Colonic mucosa (tissue), 4 donors: ENCODE measurements at regions not wholly inside any gene's neighbourhood (a gene's known extent, or its start where the extent isn't known, plus 50 kb on each side); places are given as distances from the start of the nearest gene placed in this dataset.

Experiments
- DNase-seq: peaks from one replicate; pipeline ENCODE4 v3.0.0-alpha.2; 2020
- H3K27ac ChIP-seq: fragments of 200-600 bp; one replicate; pipeline ENCODE4 v1.8.0; 2021
- H3K27me3 ChIP-seq: fragments of 200-600 bp; one replicate; pipeline ENCODE4 v1.8.0; 2021
- H3K36me3 ChIP-seq: fragments of 200-600 bp; one replicate; pipeline ENCODE4 v1.8.0; 2021
- H3K4me1 ChIP-seq: fragments of 200-600 bp; one replicate; pipeline ENCODE4 v1.8.0; 2021; ENCODE audit warnings: mild to moderate bottlenecking
- H3K4me3 ChIP-seq: fragments of 200-600 bp; one replicate; pipeline ENCODE4 v1.8.0; 2021
- H3K9ac ChIP-seq, 2 donors: one replicate each; pipeline ENCODE4 v1.7.0; 2013; ENCODE audit warnings: control low read depth in 2 of 2, low read depth in 2 of 2, low read length in 2 of 2
- H3K9me3 ChIP-seq: fragments of 200-600 bp; one replicate; pipeline ENCODE4 v1.8.0; 2021
- CTCF ChIP-seq: fragments of 200-600 bp; IDR thresholded peaks from one replicate; pipeline ENCODE4 v1.8.0; 2022; ENCODE audit warnings: antibody characterized with exemption, mild to moderate bottlenecking
- intact Hi-C: fragments of 100-400 bp; cut with DNase I; formaldehyde crosslinking; loops from one replicate; pipeline ENCODE4 v1.14.1; 2022
- donor health status: healthy.
- donor health status: DM: no; HTN: no; CAD: no.
- donor health status: DM: no; HTN: no; CAD: no.

DNA sequence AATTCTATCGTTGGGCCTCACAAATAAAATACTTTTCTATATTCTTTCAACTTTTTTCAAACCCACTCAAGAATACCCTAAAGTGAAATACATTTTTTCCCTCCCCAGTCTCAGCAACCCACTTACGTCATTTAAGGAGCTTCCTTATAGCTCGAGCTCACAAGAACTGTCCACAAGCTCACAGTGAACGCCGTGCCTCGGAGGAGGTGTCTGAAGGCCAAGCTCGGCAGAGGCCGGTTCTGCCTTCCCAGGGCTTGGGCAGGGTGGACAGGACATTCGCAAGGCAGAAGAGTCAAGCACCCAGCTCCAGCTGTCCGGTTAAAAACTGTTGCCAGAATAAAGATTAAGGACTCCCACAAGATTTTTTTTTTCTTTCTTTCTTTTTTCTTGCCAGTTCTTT lies 802.3 kb downstream of the QKI start:
- no peaks in the 10 kb centered on the region for H3K9me3 ChIP-seq
- H3K4me1 ChIP-seq: no peaks in the 10 kb centered on the region
- no peak overlapping the region for H3K4me3 ChIP-seq
- no peaks in the 10 kb centered on the region for H3K27me3 ChIP-seq
- DNase-seq: no peak
- intact Hi-C loops: no loop called here
- no peak overlapping the region for H3K27ac ChIP-seq
- no peaks in the 10 kb centered on the region for H3K36me3 ChIP-seq
- no peak overlapping the region for H3K9ac ChIP-seq
- no peak for TF ChIP-seq CTCF

DNA sequence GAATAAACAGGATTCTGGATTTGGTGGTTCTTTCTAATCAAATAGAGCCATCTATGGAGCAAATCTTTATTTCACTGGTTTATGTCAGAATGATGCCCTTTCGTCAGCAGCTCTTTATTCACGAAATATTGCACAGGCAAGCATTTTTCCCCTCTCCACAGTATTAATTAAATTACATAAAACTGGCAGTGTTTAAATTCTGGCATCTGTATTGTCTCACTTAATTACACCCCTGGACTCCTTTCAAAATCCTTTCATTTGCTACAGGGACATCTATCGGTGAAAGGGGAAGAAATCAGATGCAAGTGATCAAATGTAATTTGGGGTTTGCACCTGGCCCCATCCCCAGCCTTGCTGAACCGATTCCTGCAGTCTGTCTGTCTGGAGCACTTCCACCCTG lies 801.9 kb downstream of the QKI start:
- H3K4me1 ChIP-seq: no peaks in the 10 kb centered on the region
- no peak overlapping the region for H3K27ac ChIP-seq
- no peaks in the 10 kb centered on the region for H3K27me3 ChIP-seq
- intact Hi-C loops: no loop called here
- no peaks in the 10 kb centered on the region for H3K36me3 ChIP-seq
- no peaks in the 10 kb centered on the region for H3K9me3 ChIP-seq
- no peak overlapping the region for H3K9ac ChIP-seq
- no peak for TF ChIP-seq CTCF
- no peak overlapping the region for H3K4me3 ChIP-seq
- DNase-seq: no peak

GRCh38 chr6:164214066-164214465 lies 799.5 kb downstream of the QKI start:
- no peak for TF ChIP-seq CTCF
- no peak overlapping the region for H3K4me3 ChIP-seq
- H3K9ac ChIP-seq: no peak overlapping the region
- H3K27ac ChIP-seq: no peak overlapping the region
- H3K9me3 ChIP-seq: no peaks in the 10 kb centered on the region
- intact Hi-C loops: no loop called here
- no peak for DNase-seq
- no peaks in the 10 kb centered on the region for H3K27me3 ChIP-seq
- no peaks in the 10 kb centered on the region for H3K4me1 ChIP-seq
- no peaks in the 10 kb centered on the region for H3K36me3 ChIP-seq

DNA sequence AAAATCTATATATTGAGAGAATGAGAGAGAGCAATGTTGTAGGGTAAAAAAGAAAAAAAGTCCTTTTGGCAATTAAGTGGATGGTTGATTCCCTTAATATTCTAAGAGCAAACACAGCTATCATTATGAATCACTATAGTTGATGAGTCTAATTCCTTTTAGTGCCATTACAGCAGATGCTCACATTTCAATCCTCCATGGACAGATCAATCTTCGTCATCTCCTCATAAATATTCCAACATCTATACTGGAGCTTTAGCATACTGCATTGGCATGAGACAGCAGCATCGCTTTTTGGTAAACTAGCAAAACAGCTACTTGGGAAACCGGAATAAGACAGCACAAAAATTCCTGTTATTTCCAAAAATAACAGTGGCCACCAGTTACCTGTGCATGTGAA lies 796.7 kb downstream of the QKI start:
- H3K27ac ChIP-seq: no peak overlapping the region
- intact Hi-C loops: no loop called here
- no peaks in the 10 kb centered on the region for H3K27me3 ChIP-seq
- H3K9me3 ChIP-seq: no peaks in the 10 kb centered on the region
- TF ChIP-seq CTCF: no peak
- H3K36me3 ChIP-seq: no peaks in the 10 kb centered on the region
- no peak overlapping the region for H3K9ac ChIP-seq
- no peak overlapping the region for H3K4me3 ChIP-seq
- no peaks in the 10 kb centered on the region for H3K4me1 ChIP-seq
- no peak for DNase-seq

- H3K9ac ChIP-seq: no peak overlapping the region
- intact Hi-C loops: no loop called here
- H3K36me3 ChIP-seq: no peaks in the 10 kb centered on the region
- H3K4me3 ChIP-seq: no peak overlapping the region
- no peaks in the 10 kb centered on the region for H3K27me3 ChIP-seq
- H3K4me1 ChIP-seq: no peaks in the 10 kb centered on the region
- DNase-seq: no peak
- TF ChIP-seq CTCF: no peak
- H3K9me3 ChIP-seq: no peaks in the 10 kb centered on the region
- no peak overlapping the region for H3K27ac ChIP-seq
These were observed 796.3 kb downstream of the QKI start for GRCh38 chr6:164210783-164211182.

- no peaks in the 10 kb centered on the region for H3K4me1 ChIP-seq
These were observed 795.8 kb downstream of the QKI start for GRCh38 chr6:164210323-164210722.

More at GRCh38 chr6:164210323-164210722, 795.8 kb downstream of the QKI start:
- no peak overlapping the region for H3K4me3 ChIP-seq
- TF ChIP-seq CTCF: no peak
- no peaks in the 10 kb centered on the region for H3K27me3 ChIP-seq
- no peak overlapping the region for H3K9ac ChIP-seq
- no peak for DNase-seq
- intact Hi-C loops: no loop called here
- H3K9me3 ChIP-seq: no peaks in the 10 kb centered on the region
- no peaks in the 10 kb centered on the region for H3K36me3 ChIP-seq
- no peak overlapping the region for H3K27ac ChIP-seq
